HCT116 (cell line): ENCODE measurements at regions not wholly inside any gene's neighbourhood (a gene's known extent, or its start where the extent isn't known, plus 50 kb on each side); places are given as distances from the start of the nearest gene placed in this dataset.

Experiments used
- ATAC-seq: fragments of 200-7000 bp; cut with Tn5 transposase; 2 replicates; pipeline ENCODE4 v1.9.1; 2020; ENCODE audit warnings: mild to moderate bottlenecking, moderate library complexity
- BruUV-seq: library from RNA; stranded (reverse); fragments of 400-500 nt; replicated peaks from 2 replicates; lab custom pipeline; 2021; lab: Mats Ljungman, UMichigan
- CTCF ChIA-PET: fragments of 300-600 bp; sonication (Branson Sonifier 250); formaldehyde crosslinking; loops from one replicate; lab custom pipeline; 2021; ENCODE audit warnings: antibody characterized with exemption; lab: Charles Lee
- POLR2A ChIA-PET: fragments of 300-600, 350-600 bp; sonication (Branson Sonifier 250); formaldehyde crosslinking; loops from one replicate; lab custom pipeline; 2021; ENCODE audit warnings: antibody characterized with exemption; lab: Charles Lee
- RAD21 ChIA-PET, 2 experiments: fragments of 300-600 bp; sonication (Branson Sonifier 250); formaldehyde crosslinking; loops; one replicate each; lab custom pipeline; 2023; ENCODE audit warnings: low total read pairs in 2 of 2; ENCODE audit not compliant: uncharacterized antibody in 2 of 2, unreplicated experiment in 2 of 2, low non-redundant PET in 1 of 2; lab: Charles Lee
- DNase-seq: peaks from one replicate; pipeline ENCODE4 v3.0.0-alpha.2; 2010; ENCODE audit warnings: low read depth, low spot score
- H2AFZ ChIP-seq: fragments of 200-600 bp; shearing (Covaris generic), sonication (generic); 2 replicates; pipeline ENCODE4 v1.6.1; 2017; ENCODE audit warnings: low read depth, mixed run types, mixed read lengths, antibody characterized with exemption, low read length; ENCODE audit not compliant: poor library complexity, severe bottlenecking
- H3K27ac ChIP-seq: 2 replicates; pipeline ENCODE4 v1.5.1; 2012; ENCODE audit warnings: low read depth, low read length
- H3K27me3 ChIP-seq: fragments of 200-600 bp; sonication (generic); 2 replicates; pipeline ENCODE4 v1.6.1; 2016; ENCODE audit warnings: mixed run types, low read length, mixed read lengths; ENCODE audit not compliant: insufficient read depth
- H3K36me3 ChIP-seq, 2 experiments: fragments of 200-500 bp in 1 of 2; fragments of 200-600 bp in 1 of 2; sonication (Bioruptor generic) in 1 of 2; sonication (generic) in 1 of 2; 2 replicates each; pipeline versions ENCODE4 v1.5.1 to v1.6.1; 2014 to 2016; ENCODE audit warnings: low read length in 2 of 2, inconsistent platforms in 1 of 2, mixed read lengths in 1 of 2, mixed run types in 1 of 2; ENCODE audit not compliant: insufficient read depth in 2 of 2, control insufficient read depth in 1 of 2
- H3K4me1 ChIP-seq, 2 experiments: fragments of 200-600 bp in 1 of 2; sonication (generic) in 1 of 2; 2 replicates each; pipeline versions ENCODE4 v1.5.1 to v1.6.1; 2012 to 2017; ENCODE audit warnings: low read length in 2 of 2, inconsistent platforms in 1 of 2, mild to moderate bottlenecking in 1 of 2, mixed read lengths in 1 of 2, mixed run types in 1 of 2, moderate library complexity in 1 of 2; ENCODE audit not compliant: insufficient read depth in 2 of 2, control insufficient read depth in 1 of 2
- H3K4me2 ChIP-seq: fragments of 200-600 bp; sonication (generic); 2 replicates; pipeline ENCODE4 v1.6.1; 2017; ENCODE audit warnings: mixed run types, low read length, mixed read lengths
- H3K4me3 ChIP-seq, 2 experiments: fragments of 200-600 bp in 1 of 2; sonication (generic) in 1 of 2; replicated peaks in 1 of 2; 2 replicates each; pipeline ENCODE4 v1.5.1; 2011 to 2016; ENCODE audit warnings: low read length in 2 of 2, control low read depth in 1 of 2, low read depth in 1 of 2, mild to moderate bottlenecking in 1 of 2, mixed read lengths in 1 of 2, mixed run types in 1 of 2
- H3K79me2 ChIP-seq: fragments of 200-600 bp; sonication (generic); 2 replicates; pipeline ENCODE4 v1.6.1; 2017; ENCODE audit warnings: mild to moderate bottlenecking, mixed run types, low read length, moderate library complexity, mixed read lengths; ENCODE audit not compliant: insufficient read depth
- H3K9ac ChIP-seq: fragments of 200-600 bp; sonication (generic); 2 replicates; pipeline ENCODE4 v1.6.1; 2016; ENCODE audit warnings: low read length, mixed read lengths
- H3K9me2 ChIP-seq: fragments of 200-600 bp; sonication (generic), shearing (Covaris generic); 2 replicates; pipeline ENCODE4 v1.6.1; 2017; ENCODE audit warnings: mixed run types, mild to moderate bottlenecking, moderate library complexity; ENCODE audit not compliant: insufficient read depth
- H3K9me3 ChIP-seq, 2 experiments: fragments of 200-500 bp in 1 of 2; fragments of 200-600 bp in 1 of 2; sonication (Bioruptor generic) in 1 of 2; sonication (generic) in 1 of 2; 2 replicates each; pipeline ENCODE4 v1.6.1; 2014 to 2017; ENCODE audit warnings: low read length in 2 of 2, mixed read lengths in 2 of 2, inconsistent platforms in 1 of 2, low read depth in 1 of 2, mild to moderate bottlenecking in 1 of 2, mixed run types in 1 of 2, moderate library complexity in 1 of 2; ENCODE audit not compliant: control insufficient read depth in 1 of 2, insufficient read depth in 1 of 2
- H4K20me1 ChIP-seq: fragments of 200-600 bp; sonication (generic), shearing (Covaris generic); 2 replicates; pipeline ENCODE4 v1.6.1; 2017; ENCODE audit warnings: mixed run types, mild to moderate bottlenecking, moderate library complexity; ENCODE audit not compliant: insufficient read depth
- CBX3 ChIP-seq: IDR thresholded peaks from 2 replicates; pipeline ENCODE4 v1.6.1; 2012; ENCODE audit warnings: low read depth
- CEBPB ChIP-seq: IDR thresholded peaks from 2 replicates; pipeline ENCODE4 v1.6.1; 2012; ENCODE audit warnings: low read depth
- CTCF ChIP-seq, 3 experiments: fragments of 200-600 bp in 1 of 3; sonication (generic) in 1 of 3; IDR thresholded peaks in 2 of 3; conservative IDR thresholded peaks in 1 of 3; 2 replicates each; pipeline ENCODE4 v1.5.1; 2012 to 2017; ENCODE audit warnings: low read depth in 2 of 3, low read length in 2 of 3, antibody characterized with exemption in 1 of 3, borderline replicate concordance in 1 of 3, control low read depth in 1 of 3, mild to moderate bottlenecking in 1 of 3, mixed read lengths in 1 of 3, mixed run types in 1 of 3, moderate library complexity in 1 of 3; ENCODE audit not compliant: insufficient read depth in 1 of 3
- EGR1 ChIP-seq: IDR thresholded peaks from 2 replicates; pipeline ENCODE4 v1.6.1; 2012; ENCODE audit warnings: low read depth
- ELF1 ChIP-seq: IDR thresholded peaks from 2 replicates; pipeline ENCODE4 v1.6.1; 2012; ENCODE audit warnings: low read depth, borderline replicate concordance
- EZH2 ChIP-seq: fragments of 200-600 bp; sonication (generic); IDR thresholded peaks from 2 replicates; pipeline ENCODE4 v1.6.1; 2017; ENCODE audit warnings: antibody characterized with exemption, mixed run types
- EZH2phosphoT487 ChIP-seq: fragments of 200-600 bp; IDR thresholded peaks from 2 replicates; pipeline ENCODE4 v1.6.1; 2018; ENCODE audit warnings: antibody characterized with exemption, borderline replicate concordance
- FOSL1 ChIP-seq: IDR thresholded peaks from 2 replicates; pipeline ENCODE4 v1.6.1; 2012; ENCODE audit warnings: low read depth
- MAX ChIP-seq: IDR thresholded peaks from 2 replicates; pipeline ENCODE4 v1.6.1; 2012
- POLR2A ChIP-seq: IDR thresholded peaks from 2 replicates; pipeline ENCODE4 v1.7.0; 2011; ENCODE audit warnings: borderline replicate concordance; ENCODE audit not compliant: insufficient read depth, insufficient read length; ENCODE audit errors: extremely low read depth
- POLR2AphosphoS5 ChIP-seq: IDR thresholded peaks from 2 replicates; pipeline ENCODE4 v1.6.1; 2011; ENCODE audit warnings: mild to moderate bottlenecking, low read depth, low read length, moderate library complexity
- RAD21 ChIP-seq: IDR thresholded peaks from 2 replicates; pipeline ENCODE4 v1.6.1; 2012; ENCODE audit warnings: low read depth, mild to moderate bottlenecking
- SIN3A ChIP-seq: IDR thresholded peaks from 2 replicates; pipeline ENCODE4 v1.6.1; 2012; ENCODE audit warnings: low read depth
- SP1 ChIP-seq: IDR thresholded peaks from 2 replicates; pipeline ENCODE4 v1.6.1; 2012; ENCODE audit warnings: low read depth
- SRF ChIP-seq: IDR thresholded peaks from 2 replicates; pipeline ENCODE4 v1.6.1; 2012; ENCODE audit warnings: low read depth
- YY1 ChIP-seq: IDR thresholded peaks from 2 replicates; pipeline ENCODE4 v1.6.1; 2011; ENCODE audit warnings: low read length, low read depth, moderate library complexity, mild to moderate bottlenecking; ENCODE audit not compliant: insufficient replicate concordance; ENCODE audit errors: extremely low read depth
- ZFX ChIP-seq: fragments of 450-650 bp; IDR thresholded peaks from 2 replicates; pipeline ENCODE4 v1.6.1; 2017
- ZNF274 ChIP-seq: fragments of 200-500 bp; sonication (Bioruptor generic); IDR thresholded peaks from 2 replicates; pipeline ENCODE4 v1.6.1; 2014; ENCODE audit warnings: mild to moderate bottlenecking, low read depth, low read length, inconsistent platforms
- intact Hi-C: fragments of 100-400 bp; cut with micrococcal nuclease; formaldehyde crosslinking; loops from 2 replicates; pipeline ENCODE4 v1.10.0; 2022
- TF ChIP-seq, protein P1 (sequence below): IDR thresholded peaks from 2 replicates; pipeline ENCODE4 v1.6.1; 2012

DNA sequence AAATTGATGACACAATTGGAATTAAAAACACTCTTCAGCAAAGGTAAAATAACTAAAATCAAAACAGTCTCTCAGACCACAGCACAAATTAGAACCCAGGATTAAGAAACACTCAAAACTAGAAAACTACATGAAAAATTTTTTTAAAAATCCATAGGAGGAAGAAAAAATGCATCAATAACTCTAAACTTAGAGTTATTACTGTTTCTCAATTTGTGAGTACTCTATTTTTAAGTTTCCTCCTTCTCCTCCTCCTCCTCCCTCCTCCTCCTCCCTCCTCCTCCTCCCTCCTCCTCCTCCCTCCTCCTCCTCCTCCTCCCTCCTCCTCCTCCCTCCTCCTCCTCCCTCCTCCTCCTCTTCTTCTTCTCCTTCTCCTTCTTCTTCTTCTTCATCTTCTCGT, 1395.7 kb downstream of the STIM2 start:
- H3K27me3 ChIP-seq = no peaks in the 10 kb centered on the region
- RAD21 ChIA-PET = no interaction called here
- no TSS peak for BruUV-seq
- ATAC-seq = no peak
- no peaks in the 10 kb centered on the region for H3K79me2 ChIP-seq
- intact Hi-C loops = no loop called here
- no peak for TF ChIP-seq POLR2AphosphoS5
- TF ChIP-seq SP1 = no peak
- TF ChIP-seq FOSL1 = no peak
- no peak for TF ChIP-seq YY1
- TF ChIP-seq ZNF274 = no peak
- no peak for TF ChIP-seq RAD21
- TF ChIP-seq ZFX = no peak
- TF ChIP-seq EGR1 = no peak
- TF ChIP-seq, protein P1, sequence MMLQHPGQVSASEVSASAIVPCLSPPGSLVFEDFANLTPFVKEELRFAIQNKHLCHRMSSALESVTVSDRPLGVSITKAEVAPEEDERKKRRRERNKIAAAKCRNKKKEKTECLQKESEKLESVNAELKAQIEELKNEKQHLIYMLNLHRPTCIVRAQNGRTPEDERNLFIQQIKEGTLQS = no peak
- no peak for TF ChIP-seq CTCF (IDR thresholded peaks at IDR 0.05 in 2 of 3, conservative IDR thresholded peaks at IDR 0.05 in 1 of 3; ENCODE audit: borderline replicate concordance in 1 of 3, insufficient read depth in 1 of 3, low read depth in 2 of 3, low read length in 2 of 3)
- TF ChIP-seq ELF1 = no peak
- no peak for TF ChIP-seq EZH2
- no peak for TF ChIP-seq MAX
- TF ChIP-seq EZH2phosphoT487 = no peak
- no peak for TF ChIP-seq SRF
- TF ChIP-seq POLR2A = no peak
- no peak for TF ChIP-seq SIN3A
- TF ChIP-seq CBX3 = no peak
- TF ChIP-seq CEBPB = no peak
- H3K9ac ChIP-seq = no peak overlapping the region
- H3K4me3 ChIP-seq = no peak overlapping the region
- no peak overlapping the region for H2AFZ ChIP-seq
- no peaks in the 10 kb centered on the region for H3K4me1 ChIP-seq
- H3K9me3 ChIP-seq = no peaks in the 10 kb centered on the region
- DNase-seq = no peak
- H4K20me1 ChIP-seq = no peaks in the 10 kb centered on the region
- H3K27ac ChIP-seq = no peak overlapping the region
- H3K9me2 ChIP-seq = no peaks in the 10 kb centered on the region
- H3K4me2 ChIP-seq = no peak overlapping the region
- CTCF ChIA-PET = interaction anchor here (0.6 kb wide), 1 partner anchor 1209 kb away, joined by 5 read pairs; no protein-coding TSS in a partner anchor
- no peaks in the 10 kb centered on the region for H3K36me3 ChIP-seq
- POLR2A ChIA-PET = no interaction called here
